GM23248 (cell line): ENCODE measurements at regions not wholly inside any gene's neighbourhood (a gene's known extent, or its start where the extent isn't known, plus 50 kb on each side); places are given as distances from the start of the nearest gene placed in this dataset.
A peak's percentile ranks its signal among the peaks of the same experiment; 100 is the strongest.
"Not testable (repeated sequence)": the region's sequence is repeated elsewhere in the genome, so short reads cannot be mapped to it uniquely, and the experiment has no call there.

Experiments used
- DNase-seq: peaks from one replicate; pipeline ENCODE4 v3.0.0-alpha.2; 2015
- H2AFZ ChIP-seq: fragments of 200-600 bp; sonication (generic); 2 replicates; pipeline ENCODE4 v1.6.1; 2016; ENCODE audit warnings: antibody characterized with exemption
- H3F3A ChIP-seq: fragments of 200-600 bp; sonication (generic); 2 replicates; pipeline ENCODE4 v1.6.1; 2016; ENCODE audit warnings: mild to moderate bottlenecking, antibody characterized with exemption, mixed run types; ENCODE audit not compliant: insufficient read depth
- H3K27ac ChIP-seq: fragments of 200-600 bp; sonication (generic); 2 replicates; pipeline ENCODE4 v1.5.1; 2016; ENCODE audit warnings: mild to moderate bottlenecking
- H3K27me3 ChIP-seq: fragments of 200-600 bp; sonication (generic); replicated peaks from 2 replicates; pipeline ENCODE4 v1.6.1; 2016; ENCODE audit warnings: mild to moderate bottlenecking; ENCODE audit not compliant: insufficient read depth
- H3K36me3 ChIP-seq: fragments of 200-600 bp; sonication (generic); 2 replicates; pipeline ENCODE4 v1.6.1; 2016; ENCODE audit warnings: low read depth, mild to moderate bottlenecking
- H3K4me1 ChIP-seq: fragments of 200-600 bp; sonication (generic); 2 replicates; pipeline ENCODE4 v1.6.1; 2016; ENCODE audit warnings: mild to moderate bottlenecking; ENCODE audit not compliant: insufficient read depth
- H3K4me2 ChIP-seq: fragments of 200-600 bp; sonication (generic); one replicate; pipeline ENCODE4 v1.6.1; 2016; ENCODE audit warnings: mild to moderate bottlenecking; ENCODE audit not compliant: unreplicated experiment
- H3K4me3 ChIP-seq: fragments of 200-600 bp; sonication (generic); 2 replicates; pipeline ENCODE4 v1.5.1; 2016; ENCODE audit warnings: mild to moderate bottlenecking
- H3K79me2 ChIP-seq: fragments of 200-600 bp; sonication (generic); 2 replicates; pipeline ENCODE4 v1.6.1; 2016; ENCODE audit warnings: mild to moderate bottlenecking; ENCODE audit not compliant: insufficient read depth
- H3K9ac ChIP-seq: fragments of 200-600 bp; sonication (generic); 2 replicates; pipeline ENCODE4 v1.6.1; 2016; ENCODE audit warnings: mild to moderate bottlenecking
- H3K9me2 ChIP-seq: fragments of 200-600 bp; sonication (generic); 2 replicates; pipeline ENCODE4 v1.6.1; 2016; ENCODE audit warnings: mixed run types, mild to moderate bottlenecking, moderate library complexity; ENCODE audit not compliant: insufficient read depth
- H3K9me3 ChIP-seq: fragments of 200-600 bp; sonication (generic); one replicate; pipeline ENCODE4 v1.6.1; 2017; ENCODE audit warnings: low read depth
- H4K20me1 ChIP-seq: fragments of 200-600 bp; sonication (generic); 2 replicates; pipeline ENCODE4 v1.6.0; 2016; ENCODE audit not compliant: insufficient read depth
- EZH2 ChIP-seq: fragments of 200-600 bp; sonication (generic); IDR thresholded peaks from 2 replicates; pipeline ENCODE4 v1.6.1; 2018; ENCODE audit warnings: antibody characterized with exemption, mild to moderate bottlenecking; ENCODE audit not compliant: insufficient read depth, poor library complexity, severe bottlenecking
- EZH2phosphoT487 ChIP-seq: fragments of 200-600 bp; sonication (generic); IDR thresholded peaks from 2 replicates; pipeline ENCODE4 v1.6.1; 2018; ENCODE audit warnings: antibody characterized with exemption, moderate library complexity, mild to moderate bottlenecking, low read depth; ENCODE audit not compliant: insufficient read depth
- WGBS, 2 experiments: methylation state at CpG; one replicate each; pipeline ENCODE4 v1.1.6; 2015 to 2017; ENCODE audit warnings: low lambda C conversion rate in 2 of 2, low coverage in 1 of 2; ENCODE audit errors: missing lambda C conversion rate in 2 of 2; 5-methylcytosine and 5-hydroxymethylcytosine counted together
- in situ Hi-C: fragments of 300-500 bp; cut with MboI; formaldehyde crosslinking; loops from 2 replicates; pipeline ENCODE4 v1.15.0; 2020

- no peaks in the 10 kb centered on the region for H3K79me2 ChIP-seq
- TF ChIP-seq EZH2phosphoT487 (no peak), EZH2 (no peak)
- no peak overlapping the region for H3K4me3 ChIP-seq
- H3K27ac ChIP-seq = no peak overlapping the region
- in situ Hi-C loops = no loop called here
- H3K36me3 ChIP-seq = no peaks in the 10 kb centered on the region
- no peaks in the 10 kb centered on the region for H3K27me3 ChIP-seq
- no peaks in the 10 kb centered on the region for H4K20me1 ChIP-seq
- no peak overlapping the region for H3K9ac ChIP-seq
- no peak overlapping the region for H3K4me2 ChIP-seq
- H2AFZ ChIP-seq = no peak overlapping the region
- no peak for DNase-seq
- no peaks in the 10 kb centered on the region for H3K4me1 ChIP-seq
- H3F3A ChIP-seq = no peaks in the 10 kb centered on the region
- H3K9me3 ChIP-seq = no peaks in the 10 kb centered on the region
- no peaks in the 10 kb centered on the region for H3K9me2 ChIP-seq
Measured at GRCh38 chr19:20289186-20289585, 122.2 kb downstream of the ZNF486 start.

DNA sequence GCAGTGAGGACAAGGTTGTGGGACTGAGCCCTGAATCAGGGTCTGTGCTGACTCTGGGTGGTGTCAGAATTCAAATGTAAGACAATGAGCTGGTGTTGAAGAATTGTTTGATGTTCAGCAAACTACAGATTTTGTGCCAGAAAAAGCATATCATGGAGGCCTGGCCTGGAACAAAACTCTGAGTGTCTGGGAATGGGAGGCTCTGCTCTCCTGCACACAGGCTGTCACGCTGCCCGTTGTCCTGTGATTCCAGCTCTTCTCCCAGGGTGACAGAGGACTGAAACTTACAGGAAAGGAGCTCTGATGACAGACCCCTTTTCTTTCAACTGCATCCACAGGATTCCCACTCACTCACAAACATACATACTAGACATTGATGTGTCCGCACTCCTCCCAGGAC lies 120.1 kb downstream of the ZNF486 start:
- H3K4me1 ChIP-seq = no peaks in the 10 kb centered on the region
- no peak overlapping the region for H3K4me2 ChIP-seq
- H3K79me2 ChIP-seq = no peaks in the 10 kb centered on the region
- H3K9me3 ChIP-seq = no peaks in the 10 kb centered on the region
- in situ Hi-C loops = no loop called here
- H3K9ac ChIP-seq = no peak overlapping the region
- H3K27ac ChIP-seq = no peak overlapping the region
- no peak overlapping the region for H2AFZ ChIP-seq
- no peak overlapping the region for H3K4me3 ChIP-seq
- no peaks in the 10 kb centered on the region for H3F3A ChIP-seq
- H3K9me2 ChIP-seq = no peaks in the 10 kb centered on the region
- TF ChIP-seq EZH2 (no peak), EZH2phosphoT487 (no peak)
- no peaks in the 10 kb centered on the region for H3K27me3 ChIP-seq
- WGBS, 2 experiments = 34 to 36% methylated on average over 3 of the region's 3 CpGs
- H3K36me3 ChIP-seq = no peaks in the 10 kb centered on the region
- DNase-seq = no peak
- no peaks in the 10 kb centered on the region for H4K20me1 ChIP-seq

- H3K4me3 ChIP-seq, H3K27me3 ChIP-seq, H3K4me2 ChIP-seq, DNase-seq, H3F3A ChIP-seq, H3K27ac ChIP-seq, H3K9me3 ChIP-seq, H3K9me2 ChIP-seq, H3K9ac ChIP-seq, H3K4me1 ChIP-seq, H3K79me2 ChIP-seq, H2AFZ ChIP-seq, H4K20me1 ChIP-seq, in situ Hi-C loops, H3K36me3 ChIP-seq: not testable (repeated sequence)
- 61 to 78% methylated on average over 4 of the region's 4 CpGs for WGBS, 2 experiments
Measured at GRCh38 chr19:20285876-20286275, 118.9 kb downstream of the ZNF486 start.

- no peaks in the 10 kb centered on the region for H3K36me3 ChIP-seq
- H4K20me1 ChIP-seq = no peaks in the 10 kb centered on the region
- H3K4me1 ChIP-seq = no peaks in the 10 kb centered on the region
- H3K9ac ChIP-seq = no peak overlapping the region
- no peak overlapping the region for H3K4me3 ChIP-seq
- H3K79me2 ChIP-seq = no peaks in the 10 kb centered on the region
- no peaks in the 10 kb centered on the region for H3F3A ChIP-seq
- DNase-seq = no peak
- TF ChIP-seq EZH2phosphoT487 (no peak), EZH2 (no peak)
- in situ Hi-C loops = no loop called here
- H3K9me3 ChIP-seq = no peaks in the 10 kb centered on the region
- H3K27ac ChIP-seq = no peak overlapping the region
- no peak overlapping the region for H2AFZ ChIP-seq
- no peaks in the 10 kb centered on the region for H3K27me3 ChIP-seq
- no peak overlapping the region for H3K4me2 ChIP-seq
- WGBS, 2 experiments = 62 to 66% methylated on average over 4 of the region's 4 CpGs
- H3K9me2 ChIP-seq = no peaks in the 10 kb centered on the region
Measured at GRCh38 chr19:20279516-20279915, 112.5 kb downstream of the ZNF486 start.

- Histone ChIP-seq H3K4me1 (no peaks in the 10 kb centered on the region), H3K9me3 (no peaks in the 10 kb centered on the region), H3K9ac (no peak overlapping the region), H3K9me2 (no peaks in the 10 kb centered on the region), H3K27ac (no peak overlapping the region), H2AFZ (peak overlapping the region; percentile 68), H3K36me3 (no peaks in the 10 kb centered on the region), H3K79me2 (no peaks in the 10 kb centered on the region), H4K20me1 (no peaks in the 10 kb centered on the region), H3K27me3 (no peaks in the 10 kb centered on the region), H3K4me3 (0 out of 2 replicates have a peak overlapping the region, but pooled peaks have one; percentile 27), H3K4me2 (peak overlapping the region; percentile 47), H3F3A (no peaks in the 10 kb centered on the region)
- in situ Hi-C loops = no loop called here
- TF ChIP-seq EZH2 (no peak), EZH2phosphoT487 (no peak)
- peak; percentile 71 for DNase-seq
- 1 to 3% methylated on average over 7 of the region's 7 CpGs for WGBS, 2 experiments
Measured at GRCh38 chr19:20278342-20278741, 111.3 kb downstream of the ZNF486 start.

GRCh38 chr19:20276732-20277082 lies 109.7 kb downstream of the ZNF486 start:
- DNase-seq, in situ Hi-C loops, H3K27ac ChIP-seq, H3K27me3 ChIP-seq, H3F3A ChIP-seq, H3K36me3 ChIP-seq, H3K4me3 ChIP-seq, H3K9ac ChIP-seq, H3K4me2 ChIP-seq, H2AFZ ChIP-seq, H3K4me1 ChIP-seq, H3K9me2 ChIP-seq, H3K9me3 ChIP-seq, H3K79me2 ChIP-seq, H4K20me1 ChIP-seq: not testable (repeated sequence)
- WGBS, 2 experiments = 33 to 58% methylated on average over 1 of the region's 1 CpG
